Stomach (tissue), 8 donors: ENCODE measurements at regions not wholly inside any gene's neighbourhood (a gene's known extent, or its start where the extent isn't known, plus 50 kb on each side); places are given as distances from the start of the nearest gene placed in this dataset.

ENCODE experiments used
- DNase-seq, 2 donors: peaks; one replicate each; pipeline versions ENCODE4 v3.0.0 to v3.0.0-alpha.2; 2013 to 2019
- H3K27ac ChIP-seq, 5 donors: fragments of 200-600 bp in 4 of 5; sonication (generic) in 4 of 5; one replicate each; pipeline ENCODE4 v1.5.1; 2013 to 2019; ENCODE audit warnings: mild to moderate bottlenecking in 1 of 5, moderate library complexity in 1 of 5
- H3K27me3 ChIP-seq, 3 donors: fragments of 200-600 bp; sonication (generic); one replicate each; pipeline ENCODE4 v1.5.1; 2017 to 2019; ENCODE audit warnings: mixed run types in 1 of 3
- H3K36me3 ChIP-seq, 4 donors: fragments of 200-600 bp; sonication (generic); 1 replicate in 3 of 4; 2 replicates in 1 of 4; pipeline ENCODE4 v1.5.1; 2016 to 2019
- H3K4me1 ChIP-seq, 4 donors: fragments of 200-600 bp; sonication (generic); one replicate each; pipeline ENCODE4 v1.5.1; 2016 to 2019
- H3K4me3 ChIP-seq, 4 donors: fragments of 200-600 bp; sonication (generic) in 3 of 4; one replicate each; pipeline ENCODE4 v1.5.1; 2016 to 2019; ENCODE audit warnings: mild to moderate bottlenecking in 1 of 4
- H3K9me3 ChIP-seq, 4 donors: fragments of 200-600 bp; sonication (generic); one replicate each; pipeline ENCODE4 v1.5.1; 2016 to 2019
- CTCF ChIP-seq, 7 experiments: fragments of 450-650 bp in 4 of 7; fragments of 200-600 bp in 3 of 7; sonication (generic) in 3 of 7; IDR thresholded peaks; one replicate each; pipeline ENCODE4 v1.5.1; 2016 to 2019; ENCODE audit warnings: antibody characterized with exemption in 7 of 7, control low read depth in 2 of 7, mild to moderate bottlenecking in 1 of 7
- EP300 ChIP-seq: sonication (generic); formaldehyde crosslinking; IDR thresholded peaks from one replicate; pipeline ENCODE4 v1.6.1; 2017; ENCODE audit warnings: antibody characterized with exemption
- POLR2A ChIP-seq, 4 donors: fragments of 450-650 bp; IDR thresholded peaks; one replicate each; pipeline ENCODE4 v1.6.1; 2016; ENCODE audit warnings: antibody characterized with exemption in 4 of 4, control low read depth in 2 of 4, mild to moderate bottlenecking in 1 of 4, moderate library complexity in 1 of 4
- POLR2AphosphoS5 ChIP-seq, 3 donors: sonication (generic); formaldehyde crosslinking; IDR thresholded peaks; one replicate each; pipeline ENCODE4 v1.6.1; 2016; ENCODE audit warnings: antibody characterized with exemption in 3 of 3
- WGBS, 5 donors: extraction: QIAGEN DNeasy Blood & Tissue Kit in 3 of 5; methylation state at CpG; one replicate each; pipeline versions ENCODE4 v1.1.5 to v1.1.7; 2013 to 2018; 5-methylcytosine and 5-hydroxymethylcytosine counted together
- intact Hi-C: fragments of 100-400 bp; cut with DNase I; formaldehyde crosslinking; loops from one replicate; pipeline ENCODE4 v1.15.1; 2023; ENCODE audit warnings: low total_unique reads
- donor health status: healthy with polysubstance abuse.
- donor health status: Bipolar disorder and iron deficiency.
- donor health status: healthy.

- no peaks in the 10 kb centered on the region for H3K9me3 ChIP-seq
- no peak overlapping the region for H3K27ac ChIP-seq
- no peaks in the 10 kb centered on the region for H3K4me1 ChIP-seq
- H3K4me3 ChIP-seq, result no peak overlapping the region
- DNase-seq, result no peak
- intact Hi-C loops, result no loop called here
- no peaks in the 10 kb centered on the region for H3K27me3 ChIP-seq
- 83 to 98% (median 94%) methylated on average over 3 of the region's 3 CpGs for WGBS, 5 donors
- H3K36me3 ChIP-seq, result no peaks in the 10 kb centered on the region
- no peak for TF ChIP-seq POLR2A (IDR thresholded peaks at IDR 0.05)
- no peak for TF ChIP-seq EP300
- no peak for TF ChIP-seq POLR2AphosphoS5 (IDR thresholded peaks at IDR 0.05)
- no peak for TF ChIP-seq CTCF (IDR thresholded peaks at IDR 0.05)
These were observed 1005.0 kb downstream of the EFNB2 start for GRCh38 chr13:105530468-105530867.

GRCh38 chr13:105527127-105527526 is 1008.3 kb downstream of the EFNB2 start:
- 63 to 72% (median 66%) methylated on average over 5 of the region's 5 CpGs for WGBS, 5 donors
- Histone ChIP-seq H3K9me3 (no peaks in the 10 kb centered on the region), H3K27me3 (no peaks in the 10 kb centered on the region), H3K4me3 (no peak overlapping the region), H3K27ac (no peak overlapping the region), H3K36me3 (no peaks in the 10 kb centered on the region), H3K4me1 (no peaks in the 10 kb centered on the region)
- no peak for DNase-seq
- intact Hi-C loops, result no loop called here
- TF ChIP-seq POLR2AphosphoS5 (IDR thresholded peaks at IDR 0.05) (no peak), EP300 (no peak), CTCF (IDR thresholded peaks at IDR 0.05) (no peak), POLR2A (IDR thresholded peaks at IDR 0.05) (no peak)

- Histone ChIP-seq H3K9me3 (no peaks in the 10 kb centered on the region), H3K27me3 (no peaks in the 10 kb centered on the region), H3K27ac (no peak overlapping the region), H3K36me3 (no peaks in the 10 kb centered on the region), H3K4me1 (no peaks in the 10 kb centered on the region), H3K4me3 (no peak overlapping the region)
- no peak for DNase-seq
- 0 to 93% (median 33%) methylated on average over 1 of the region's 1 CpG for WGBS, 5 donors
- no peak for TF ChIP-seq POLR2A (IDR thresholded peaks at IDR 0.05)
- TF ChIP-seq CTCF (IDR thresholded peaks at IDR 0.05), result no peak
- no peak for TF ChIP-seq EP300
- no peak for TF ChIP-seq POLR2AphosphoS5 (IDR thresholded peaks at IDR 0.05)
- intact Hi-C loops, result no loop called here
These were observed 1015.7 kb downstream of the EFNB2 start for GRCh38 chr13:105519771-105520170.

- Histone ChIP-seq H3K4me1 (no peaks in the 10 kb centered on the region), H3K27ac (no peak overlapping the region), H3K4me3 (no peak overlapping the region), H3K9me3 (no peaks in the 10 kb centered on the region), H3K27me3 (no peaks in the 10 kb centered on the region), H3K36me3 (no peaks in the 10 kb centered on the region)
- intact Hi-C loops, result no loop called here
- DNase-seq, result no peak
- WGBS, 5 donors, result 91 to 99% (median 98%) methylated on average over 4 of the region's 4 CpGs
- TF ChIP-seq POLR2AphosphoS5 (IDR thresholded peaks at IDR 0.05), result no peak
- TF ChIP-seq EP300, result no peak
- TF ChIP-seq CTCF (IDR thresholded peaks at IDR 0.05), result no peak
- TF ChIP-seq POLR2A (IDR thresholded peaks at IDR 0.05), result no peak
These were observed 1017.4 kb downstream of the EFNB2 start for GRCh38 chr13:105518086-105518485.
